K562 (cell line): ENCODE measurements at regions not wholly inside any gene's neighbourhood (a gene's known extent, or its start where the extent isn't known, plus 50 kb on each side); places are given as distances from the start of the nearest gene placed in this dataset.

Source experiments
- ATAC-seq: fragments of 200-7000 bp; cut with Tn5 transposase; 3 replicates; pipeline ENCODE4 v1.9.1; 2020; ENCODE audit warnings: moderate library complexity
- BruUV-seq: library from RNA; stranded (reverse); fragments of 400-500 nt; replicated peaks from 2 replicates; lab custom pipeline; 2021; lab: Mats Ljungman, UMichigan
- CTCF ChIA-PET: fragments of 300-600 bp; formaldehyde crosslinking; extraction: SDS; loops from one replicate; lab custom pipeline; 2021; ENCODE audit warnings: low intra/inter-chr PET ratio; lab: Yijun Ruan, JAX
- POLR2A ChIA-PET: fragments of 300-600, 350-650 bp; sonication (Branson Sonifier 250); formaldehyde crosslinking; extraction: SDS; loops from one replicate; lab custom pipeline; 2021; ENCODE audit warnings: antibody characterized with exemption, inconsistent platforms; lab: Yijun Ruan, JAX
- DNase-seq, 4 experiments: peaks; one replicate each; pipeline versions ENCODE4 v3.0.0 to v3.0.0-alpha.2; 2011 to 2018; ENCODE audit warnings: low spot score in 3 of 4, mixed read lengths in 3 of 4; ENCODE audit errors: extremely low read depth in 1 of 4
- FAIRE-seq: peaks from 2 replicates; lab custom pipeline; 2011; peaks lifted over from hg19 to GRCh38; lab: Jason Lieb, UNC
- H2AFZ ChIP-seq: 2 replicates; pipeline ENCODE4 v1.6.0; 2011; ENCODE audit warnings: low read depth, low read length, control low read depth, inconsistent platforms
- H3K27ac ChIP-seq: fragments of 200-600 bp; 3 replicates; pipeline ENCODE4 v1.8.0; 2011; ENCODE audit warnings: low read depth, mild to moderate bottlenecking, control low read depth, inconsistent platforms, low read length, moderate library complexity, mixed read lengths; ENCODE audit errors: extremely low read depth
- H3K27me3 ChIP-seq, 2 experiments: fragments of 300-600 bp in 1 of 2; 2 replicates in 1 of 2; 3 replicates in 1 of 2; pipeline versions ENCODE4 v1.6.0 to v1.8.0; 2011; ENCODE audit warnings: inconsistent platforms in 2 of 2, low read length in 2 of 2, mild to moderate bottlenecking in 1 of 2, mixed read lengths in 1 of 2, moderate library complexity in 1 of 2; ENCODE audit not compliant: control insufficient read depth in 2 of 2, insufficient read depth in 2 of 2
- H3K36me3 ChIP-seq: fragments of 300-600 bp; 3 replicates; pipeline ENCODE4 v1.8.0; 2011; ENCODE audit warnings: mild to moderate bottlenecking, low read length, inconsistent platforms; ENCODE audit not compliant: control insufficient read depth, insufficient read depth
- H3K4me1 ChIP-seq, 2 experiments: fragments of 200-600 bp in 1 of 2; replicated peaks in 1 of 2; 2 replicates in 1 of 2; 3 replicates in 1 of 2; pipeline versions ENCODE4 v1.5.1 to v1.8.0; 2011; ENCODE audit warnings: inconsistent platforms in 2 of 2, low read length in 2 of 2, mild to moderate bottlenecking in 1 of 2, mixed read lengths in 1 of 2, moderate library complexity in 1 of 2; ENCODE audit not compliant: control insufficient read depth in 2 of 2, insufficient read depth in 2 of 2
- H3K4me2 ChIP-seq: 2 replicates; pipeline ENCODE4 v1.6.1; 2011; ENCODE audit warnings: low read length, control low read depth, inconsistent platforms, mixed read lengths; ENCODE audit not compliant: insufficient read depth
- H3K4me3 ChIP-seq: fragments of 200-600 bp; sonication (generic), shearing (Covaris generic); 2 replicates; pipeline ENCODE4 v1.5.1; 2016; ENCODE audit warnings: control low read depth, inconsistent platforms
- H3K79me2 ChIP-seq: fragments of 200-600 bp; 3 replicates; pipeline ENCODE4 v1.8.0; 2011; ENCODE audit warnings: low read length, inconsistent platforms; ENCODE audit not compliant: control insufficient read depth, insufficient read depth
- H3K9ac ChIP-seq, 2 experiments: 2 replicates each; pipeline versions ENCODE4 v1.6.0 to v1.6.1; 2011; ENCODE audit warnings: low read depth in 2 of 2, low read length in 2 of 2, control low read depth in 1 of 2, inconsistent platforms in 1 of 2, mild to moderate bottlenecking in 1 of 2, mixed read lengths in 1 of 2; ENCODE audit not compliant: insufficient read depth in 1 of 2
- H3K9me1 ChIP-seq: one replicate; pipeline ENCODE4 v1.6.0; 2011; ENCODE audit warnings: inconsistent platforms, mild to moderate bottlenecking, low read length, moderate library complexity; ENCODE audit not compliant: control insufficient read depth, insufficient read depth
- H3K9me3 ChIP-seq: replicated peaks from 2 replicates; pipeline ENCODE4 v1.5.1; 2011; ENCODE audit warnings: low read depth, low read length, inconsistent platforms; ENCODE audit not compliant: control insufficient read depth, insufficient read depth
- H4K20me1 ChIP-seq: replicated peaks from 2 replicates; pipeline ENCODE4 v1.6.1; 2011; ENCODE audit warnings: low read length, inconsistent platforms, mixed read lengths; ENCODE audit not compliant: control insufficient read depth, insufficient read depth
- BRCA1 ChIP-seq, 2 experiments: fragments of 450-650 bp in 1 of 2; sonication (generic) in 1 of 2; formaldehyde crosslinking in 1 of 2; IDR thresholded peaks; 2 replicates each; pipeline versions ENCODE4 v1.5.0 to v1.6.1; 2017 to 2020; ENCODE audit warnings: mild to moderate bottlenecking in 1 of 2, missing genetic modification reagents in 1 of 2
- CHCHD3 ChIP-seq: fragments of 250-450 bp; sonication (Bioruptor Pico); IDR thresholded peaks from 2 replicates; pipeline ENCODE4 v2.1.2; 2022; ENCODE audit warnings: mild to moderate bottlenecking
- CREM ChIP-seq: IDR thresholded peaks from 2 replicates; pipeline ENCODE4 v1.6.1; 2014; ENCODE audit warnings: antibody characterized with exemption, low read depth
- CTCFL ChIP-seq: IDR thresholded peaks from 2 replicates; pipeline ENCODE4 v1.6.1; 2011; ENCODE audit warnings: borderline replicate concordance, low read depth, mild to moderate bottlenecking, moderate library complexity, low read length; ENCODE audit not compliant: insufficient read depth, poor library complexity, severe bottlenecking
- FOSL1 ChIP-seq: fragments of 200-800 bp; sonication (Bioruptor generic); conservative IDR thresholded peaks from 2 replicates; pipeline ENCODE4 v1.6.1; 2016; ENCODE audit warnings: missing genetic modification characterization, missing compliant biosample characterization
- GTF3C2 ChIP-seq: IDR thresholded peaks from 3 replicates; pipeline ENCODE4 v1.6.1; 2011; ENCODE audit warnings: borderline replicate concordance, mild to moderate bottlenecking, moderate library complexity; ENCODE audit not compliant: insufficient read length; ENCODE audit errors: extremely low read depth
- IRF2 ChIP-seq: sonication (generic); formaldehyde crosslinking; IDR thresholded peaks from 2 replicates; pipeline ENCODE4 v1.8.1; 2022; ENCODE audit warnings: mild to moderate bottlenecking, missing genetic modification reagents
- JUND ChIP-seq, 2 experiments: IDR thresholded peaks; 2 replicates in 1 of 2; 3 replicates in 1 of 2; pipeline ENCODE4 v1.6.1; 2011; ENCODE audit warnings: borderline replicate concordance in 2 of 2, low read depth in 2 of 2, low read length in 2 of 2, improper control_type of control experiment in 1 of 2, missing biosample characterization in 1 of 2, missing genetic modification characterization in 1 of 2, missing genetic modification reagents in 1 of 2
- KDM5B ChIP-seq: fragments of 200-600 bp; sonication (generic); IDR thresholded peaks from 2 replicates; pipeline ENCODE4 v1.6.1; 2012; ENCODE audit warnings: low read depth, mild to moderate bottlenecking, moderate library complexity, low read length, control low read depth, inconsistent platforms; ENCODE audit not compliant: insufficient replicate concordance
- MEF2A ChIP-seq: IDR thresholded peaks from 2 replicates; pipeline ENCODE4 v1.6.1; 2011; ENCODE audit warnings: low read depth, mild to moderate bottlenecking, low read length, moderate library complexity; ENCODE audit not compliant: control insufficient read depth
- NFE2 ChIP-seq: IDR thresholded peaks from 2 replicates; pipeline ENCODE4 v1.6.1; 2014; ENCODE audit warnings: antibody characterized with exemption, low read depth
- PHTF2 ChIP-seq: fragments of 250-450 bp; sonication (Bioruptor Pico); IDR thresholded peaks from 2 replicates; pipeline ENCODE4 v1.5.0; 2021; ENCODE audit warnings: mild to moderate bottlenecking
- PPARD ChIP-seq: fragments of 250-450 bp; sonication (Bioruptor Pico); IDR thresholded peaks from 2 replicates; pipeline ENCODE4 v1.8.0; 2022; ENCODE audit warnings: inconsistent platforms, mild to moderate bottlenecking, moderate library complexity
- PURB ChIP-seq: sonication (generic); formaldehyde crosslinking; IDR thresholded peaks from 2 replicates; pipeline ENCODE4 v1.9.0; 2021; ENCODE audit warnings: low read depth, mild to moderate bottlenecking, missing genetic modification reagents
- RCOR1 ChIP-seq, 2 experiments: IDR thresholded peaks; 2 replicates each; pipeline ENCODE4 v1.6.1; 2012; ENCODE audit warnings: low read depth in 2 of 2, low read length in 2 of 2, borderline replicate concordance in 1 of 2, improper control_type of control experiment in 1 of 2
- SMARCA5 ChIP-seq: fragments of 450-650 bp; IDR thresholded peaks from 2 replicates; pipeline ENCODE4 v1.6.1; 2016
- YY1 ChIP-seq, 3 experiments: IDR thresholded peaks; 2 replicates each; pipeline ENCODE4 v1.6.1; 2011; ENCODE audit warnings: low read length in 2 of 3, mild to moderate bottlenecking in 2 of 3, moderate library complexity in 2 of 3, borderline replicate concordance in 1 of 3, control low read depth in 1 of 3, low read depth in 1 of 3; ENCODE audit not compliant: insufficient read depth in 3 of 3, insufficient replicate concordance in 2 of 3, control insufficient read depth in 1 of 3, insufficient read length in 1 of 3; ENCODE audit errors: extremely low read depth in 1 of 3
- ZNF274 ChIP-seq: IDR thresholded peaks from 2 replicates; pipeline ENCODE4 v1.6.1; 2011; ENCODE audit warnings: low read depth, mild to moderate bottlenecking, low read length, moderate library complexity, borderline replicate concordance
- WGBS: fragments of 100-300 bp; shearing (Covaris generic); methylation state at CpG from one replicate; pipeline ENCODE4 v1.1.6; 2016; ENCODE audit warnings: low coverage, mixed read lengths; ENCODE audit not compliant: insufficient coverage; ENCODE audit errors: missing lambda C conversion rate; 5-methylcytosine and 5-hydroxymethylcytosine counted together
- in situ Hi-C: fragments of 300-500 bp; cut with MboI; formaldehyde crosslinking; loops from 4 replicates; pipeline ENCODE4 v1.15.0; 2018; ENCODE audit warnings: inconsistent platforms, mixed read lengths
- intact Hi-C: fragments of 100-400 bp; cut with micrococcal nuclease; formaldehyde crosslinking; loops from 2 replicates; pipeline ENCODE4 v1.14.2; 2022

DNA sequence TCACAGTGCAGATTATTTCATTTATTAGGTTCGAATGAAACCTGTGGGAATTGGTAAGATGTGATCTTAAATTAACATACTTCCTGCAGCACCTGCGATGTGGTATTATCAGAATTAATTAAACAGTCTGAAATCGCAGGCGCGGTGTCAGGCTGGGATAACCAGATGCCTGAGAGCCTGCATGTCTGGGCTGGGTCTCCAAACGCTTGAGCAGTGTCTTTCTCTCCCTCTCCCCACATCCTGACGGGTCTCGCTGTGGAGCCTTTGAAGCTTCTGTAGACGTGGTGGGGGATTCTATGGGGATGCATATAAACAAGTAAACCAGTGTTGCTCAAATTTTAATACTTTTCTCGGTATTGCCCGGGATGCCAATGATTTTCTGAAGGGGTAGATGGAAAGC is 366.2 kb upstream of the SPRED2 start:
- ChIA-PET CTCF (no interaction called here), POLR2A (no interaction called here)
- Histone ChIP-seq H3K9me3 (no peaks in the 10 kb centered on the region), H3K79me2 (no peaks in the 10 kb centered on the region), H3K4me2 (no peak overlapping the region), H3K9me1 (no peaks in the 10 kb centered on the region), H2AFZ (peak overlapping the region; percentile 28; the same call in 1 of the 2 replicates), H3K36me3 (no peaks in the 10 kb centered on the region; the same call in 2 of the 3 replicates), H3K4me1 (peaks cover 0 to 23% of the 10 kb centered on the region in 2 experiments; a peak in 3 of 5 replicates), H4K20me1 (no peaks in the 10 kb centered on the region), H3K27ac (no peak overlapping the region), H3K4me3 (no peak overlapping the region), H3K27me3 (no peaks in the 10 kb centered on the region), H3K9ac (no peak overlapping the region)
- ATAC-seq = no peak
- in situ Hi-C loops = no loop called here
- intact Hi-C loops = no loop called here
- no TSS peak for BruUV-seq
- WGBS = 66% methylated on average over 11 of the region's 11 CpGs
- FAIRE-seq = no peak
- DNase-seq = no peak
- no peak for TF ChIP-seq GTF3C2
- no peak for TF ChIP-seq RCOR1 (IDR thresholded peaks at IDR 0.05; ENCODE audit: borderline replicate concordance in 1 of 2, low read depth in 2 of 2, low read length in 2 of 2)
- no peak for TF ChIP-seq MEF2A
- TF ChIP-seq ZNF274 = no peak
- TF ChIP-seq CHCHD3 (CRISPR knock-in tag) = no peak
- no peak for TF ChIP-seq PPARD
- TF ChIP-seq FOSL1 (tag) = no peak
- TF ChIP-seq PHTF2 (CRISPR knock-in tag) = no peak
- no peak for TF ChIP-seq CTCFL
- TF ChIP-seq SMARCA5 = no peak
- TF ChIP-seq NFE2 = no peak
- no peak for TF ChIP-seq BRCA1 (IDR thresholded peaks at IDR 0.05)
- no peak for TF ChIP-seq BRCA1 (CRISPR knock-in tag; IDR thresholded peaks at IDR 0.05)
- TF ChIP-seq CREM = no peak
- no peak for TF ChIP-seq IRF2
- no peak for TF ChIP-seq YY1 (IDR thresholded peaks at IDR 0.05; ENCODE audit: borderline replicate concordance in 1 of 3, control insufficient read depth in 1 of 3, extremely low read depth in 1 of 3, insufficient read depth in 3 of 3, insufficient read length in 1 of 3, insufficient replicate concordance in 2 of 3, low read depth in 1 of 3, low read length in 2 of 3)
- no peak for TF ChIP-seq JUND (IDR thresholded peaks at IDR 0.05; ENCODE audit: borderline replicate concordance, low read depth, low read length)
- no peak for TF ChIP-seq JUND (tag; IDR thresholded peaks at IDR 0.05; ENCODE audit: borderline replicate concordance, low read depth, low read length)
- no peak for TF ChIP-seq KDM5B
- no peak for TF ChIP-seq PURB
